ENCODE measurements at regions not wholly inside any gene's neighbourhood (a gene's known extent, or its start where the extent isn't known, plus 50 kb on each side); places are given as distances from the start of the nearest gene placed in this dataset.

DNA sequence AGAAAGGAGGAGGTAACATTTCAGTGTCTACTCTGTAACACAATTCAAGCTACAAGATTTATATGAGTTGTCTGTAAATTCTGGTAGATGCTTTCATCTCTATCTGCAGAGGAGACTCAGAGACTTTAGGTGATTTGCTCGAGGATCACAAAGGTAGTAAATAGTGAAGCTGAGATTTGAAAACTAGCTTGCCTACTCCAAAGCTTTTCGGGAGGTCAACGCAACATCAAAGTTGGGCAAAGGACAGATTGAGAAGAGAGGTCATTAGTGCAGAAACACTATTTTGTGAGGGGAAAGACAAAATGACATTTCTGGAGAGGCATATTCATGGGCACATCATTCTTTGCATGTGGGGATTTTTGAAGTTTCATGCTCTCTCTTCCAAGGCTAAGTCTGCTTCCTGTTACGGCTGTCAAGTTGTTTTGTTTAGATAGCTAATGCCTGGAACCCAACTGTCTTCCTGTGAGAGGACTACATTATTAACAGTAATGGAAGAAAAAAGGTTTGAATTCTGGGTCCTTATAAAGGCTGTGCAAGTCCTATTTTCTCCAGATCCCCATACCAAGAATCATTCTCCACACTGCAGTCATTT, 413.5 kb upstream of the ZNF462 start:
- FAIRE-seq (no peak), DNase-seq (ENCODE audit: low read depth, low spot score) (no peak)
- dilution Hi-C loops (cut with MboI; ENCODE audit: extremely low pct_ligation_motif_present, low sequenced_read_pairs): no loop called here
- H4K20me1 ChIP-seq (ENCODE audit: control insufficient read depth, extremely low read depth, insufficient read depth, low read length): no peaks in the 10 kb centered on the region
- H3K9me1 ChIP-seq (ENCODE audit: control insufficient read depth, extremely low read depth, insufficient read depth, low read length): no peaks in the 10 kb centered on the region
- H3K4me3 ChIP-seq (ENCODE audit: control insufficient read depth in 2 of 3, extremely low read depth in 1 of 3, insufficient read depth in 2 of 3, low read depth in 1 of 3, low read length in 3 of 3): no peak overlapping the region
- H3K9ac ChIP-seq (ENCODE audit: control insufficient read depth, extremely low read depth, insufficient read depth, low read length): no peak overlapping the region
- H3K36me3 ChIP-seq (ENCODE audit: control insufficient read depth in 2 of 2, extremely low read depth in 1 of 2, insufficient read depth in 2 of 2, low read length in 2 of 2): no peaks in the 10 kb centered on the region
- no peaks in the 10 kb centered on the region for H3K9me3 ChIP-seq (ENCODE audit: control insufficient read depth, low read depth, low read length)
- H3K4me2 ChIP-seq (ENCODE audit: control insufficient read depth, extremely low read depth, insufficient read depth, low read depth, low read length): no peak overlapping the region
- H3K27me3 ChIP-seq (ENCODE audit: control insufficient read depth, extremely low read depth, insufficient read depth, low read length): no peaks in the 10 kb centered on the region
- H2AFZ ChIP-seq (ENCODE audit: control insufficient read depth, low read length): no peak overlapping the region
- no peak overlapping the region for H3K27ac ChIP-seq (ENCODE audit: control insufficient read depth, insufficient read depth, low read length)
- TF ChIP-seq EZH2 (IDR thresholded peaks at IDR 0.05; ENCODE audit: low read length): no peak
- TF ChIP-seq, protein P1, sequence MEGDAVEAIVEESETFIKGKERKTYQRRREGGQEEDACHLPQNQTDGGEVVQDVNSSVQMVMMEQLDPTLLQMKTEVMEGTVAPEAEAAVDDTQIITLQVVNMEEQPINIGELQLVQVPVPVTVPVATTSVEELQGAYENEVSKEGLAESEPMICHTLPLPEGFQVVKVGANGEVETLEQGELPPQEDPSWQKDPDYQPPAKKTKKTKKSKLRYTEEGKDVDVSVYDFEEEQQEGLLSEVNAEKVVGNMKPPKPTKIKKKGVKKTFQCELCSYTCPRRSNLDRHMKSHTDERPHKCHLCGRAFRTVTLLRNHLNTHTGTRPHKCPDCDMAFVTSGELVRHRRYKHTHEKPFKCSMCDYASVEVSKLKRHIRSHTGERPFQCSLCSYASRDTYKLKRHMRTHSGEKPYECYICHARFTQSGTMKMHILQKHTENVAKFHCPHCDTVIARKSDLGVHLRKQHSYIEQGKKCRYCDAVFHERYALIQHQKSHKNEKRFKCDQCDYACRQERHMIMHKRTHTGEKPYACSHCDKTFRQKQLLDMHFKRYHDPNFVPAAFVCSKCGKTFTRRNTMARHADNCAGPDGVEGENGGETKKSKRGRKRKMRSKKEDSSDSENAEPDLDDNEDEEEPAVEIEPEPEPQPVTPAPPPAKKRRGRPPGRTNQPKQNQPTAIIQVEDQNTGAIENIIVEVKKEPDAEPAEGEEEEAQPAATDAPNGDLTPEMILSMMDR (optimal IDR thresholded peaks at IDR 0.05 in 1 of 3, IDR thresholded peaks at IDR 0.05 in 1 of 3, conservative IDR thresholded peaks at IDR 0.05 in 1 of 3; ENCODE audit: extremely low read depth in 1 of 3, insufficient read depth in 2 of 3, low read length in 3 of 3): no peak
- no peaks in the 10 kb centered on the region for H3K4me1 ChIP-seq (ENCODE audit: control insufficient read depth, extremely low read depth, insufficient read depth, low read length)
- no peaks in the 10 kb centered on the region for H3K79me2 ChIP-seq (ENCODE audit: control insufficient read depth, insufficient read depth, low read length)

DNA sequence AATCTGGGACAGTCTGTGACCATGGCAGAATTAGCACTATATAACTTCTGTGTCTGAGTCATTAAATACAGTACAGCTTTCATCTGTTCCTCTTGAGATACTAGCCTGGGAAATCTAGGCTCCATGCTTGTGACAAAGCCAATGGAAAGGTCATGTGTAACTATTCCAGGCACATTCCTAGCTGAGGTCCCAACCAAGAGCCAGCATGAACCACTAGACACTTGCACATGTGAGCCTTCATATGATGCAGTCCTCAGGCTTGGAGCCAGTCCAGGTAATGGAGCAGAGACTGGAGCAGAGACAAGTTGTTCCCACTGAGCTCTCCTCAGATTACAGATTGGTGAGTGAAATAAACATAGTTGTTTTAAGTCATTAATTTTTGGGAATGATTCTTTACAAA, 412.4 kb upstream of the ZNF462 start:
- DNase-seq (ENCODE audit: low read depth, low spot score): no peak
- Histone ChIP-seq H3K27me3 (ENCODE audit: control insufficient read depth, extremely low read depth, insufficient read depth, low read length) (no peaks in the 10 kb centered on the region), H3K9me1 (ENCODE audit: control insufficient read depth, extremely low read depth, insufficient read depth, low read length) (no peaks in the 10 kb centered on the region), H3K4me3 (ENCODE audit: control insufficient read depth in 2 of 3, extremely low read depth in 1 of 3, insufficient read depth in 2 of 3, low read depth in 1 of 3, low read length in 3 of 3) (no peak overlapping the region), H3K36me3 (ENCODE audit: control insufficient read depth in 2 of 2, extremely low read depth in 1 of 2, insufficient read depth in 2 of 2, low read length in 2 of 2) (no peaks in the 10 kb centered on the region), H4K20me1 (ENCODE audit: control insufficient read depth, extremely low read depth, insufficient read depth, low read length) (no peaks in the 10 kb centered on the region), H2AFZ (ENCODE audit: control insufficient read depth, low read length) (no peak overlapping the region), H3K27ac (ENCODE audit: control insufficient read depth, insufficient read depth, low read length) (no peak overlapping the region), H3K4me1 (ENCODE audit: control insufficient read depth, extremely low read depth, insufficient read depth, low read length) (no peaks in the 10 kb centered on the region), H3K4me2 (ENCODE audit: control insufficient read depth, extremely low read depth, insufficient read depth, low read depth, low read length) (no peak overlapping the region), H3K9me3 (ENCODE audit: control insufficient read depth, low read depth, low read length) (no peaks in the 10 kb centered on the region), H3K79me2 (ENCODE audit: control insufficient read depth, insufficient read depth, low read length) (no peaks in the 10 kb centered on the region), H3K9ac (ENCODE audit: control insufficient read depth, extremely low read depth, insufficient read depth, low read length) (no peak overlapping the region)
- no peak for FAIRE-seq
- dilution Hi-C loops (cut with MboI; ENCODE audit: extremely low pct_ligation_motif_present, low sequenced_read_pairs): no loop called here
- no peak for TF ChIP-seq EZH2 (IDR thresholded peaks at IDR 0.05; ENCODE audit: low read length)
- TF ChIP-seq, protein P1 (optimal IDR thresholded peaks at IDR 0.05 in 1 of 3, IDR thresholded peaks at IDR 0.05 in 1 of 3, conservative IDR thresholded peaks at IDR 0.05 in 1 of 3; ENCODE audit: extremely low read depth in 1 of 3, insufficient read depth in 2 of 3, low read length in 3 of 3): no peak
